Esophagus squamous epithelium (tissue), 5 donors: ENCODE measurements at regions not wholly inside any gene's neighbourhood (a gene's known extent, or its start where the extent isn't known, plus 50 kb on each side); places are given as distances from the start of the nearest gene placed in this dataset.

Source experiments
- DNase-seq: peaks from one replicate; lab custom pipeline; 2025; lab: John Stamatoyannopoulos, UW
- H3K27ac ChIP-seq, 4 donors: fragments of 200-600 bp; sonication (generic); one replicate each; pipeline ENCODE4 v1.5.1; 2016 to 2019; ENCODE audit warnings: mild to moderate bottlenecking in 1 of 4
- H3K27me3 ChIP-seq, 4 donors: fragments of 200-600 bp; sonication (generic); 1 replicate in 3 of 4; 2 replicates in 1 of 4; pipeline versions ENCODE4 v1.5.1 to v1.6.0; 2017 to 2021; ENCODE audit warnings: antibody characterized with exemption in 1 of 4
- H3K36me3 ChIP-seq, 3 donors: fragments of 200-600 bp; sonication (generic); one replicate each; pipeline ENCODE4 v1.5.1; 2016 to 2019
- H3K4me1 ChIP-seq, 3 donors: fragments of 200-600 bp; sonication (generic); one replicate each; pipeline ENCODE4 v1.5.1; 2017 to 2019
- H3K4me3 ChIP-seq, 4 donors: fragments of 200-600 bp; sonication (generic); 1 replicate in 3 of 4; 2 replicates in 1 of 4; pipeline ENCODE4 v1.5.1; 2016 to 2019; ENCODE audit warnings: mild to moderate bottlenecking in 2 of 4, moderate library complexity in 1 of 4
- H3K9me3 ChIP-seq, 3 donors: fragments of 200-600 bp; sonication (generic); one replicate each; pipeline ENCODE4 v1.5.1; 2016 to 2019
- CTCF ChIP-seq, 6 experiments: fragments of 450-650 bp in 4 of 6; fragments of 200-600 bp in 2 of 6; sonication (generic) in 2 of 6; IDR thresholded peaks; one replicate each; pipeline ENCODE4 v1.5.1; 2016 to 2019; ENCODE audit warnings: antibody characterized with exemption in 6 of 6, mild to moderate bottlenecking in 4 of 6, moderate library complexity in 4 of 6
- POLR2A ChIP-seq, 4 donors: fragments of 450-650 bp; IDR thresholded peaks; one replicate each; pipeline ENCODE4 v1.6.1; 2017; ENCODE audit warnings: antibody characterized with exemption in 4 of 4, mild to moderate bottlenecking in 4 of 4, moderate library complexity in 3 of 4
- WGBS, 2 donors: methylation state at CpG; one replicate each; pipeline ENCODE4 v1.1.5; 2018; 5-methylcytosine and 5-hydroxymethylcytosine counted together
- intact Hi-C: fragments of 100-400 bp; cut with DNase I; formaldehyde crosslinking; loops from one replicate; pipeline ENCODE4 v1.15.0; 2022
- donor health status: DM: yes; HTN: yes; CAD: no.

GRCh38 chr10:76784076-76784475 lies 853.5 kb downstream of the KCNMA1 start:
- Histone ChIP-seq H3K36me3 (no peaks in the 10 kb centered on the region), H3K9me3 (no peaks in the 10 kb centered on the region), H3K27me3 (no peaks in the 10 kb centered on the region), H3K27ac (no peak overlapping the region), H3K4me1 (no peaks in the 10 kb centered on the region), H3K4me3 (no peak overlapping the region)
- TF ChIP-seq CTCF (IDR thresholded peaks at IDR 0.05) = no peak
- TF ChIP-seq POLR2A (IDR thresholded peaks at IDR 0.05) = no peak
- intact Hi-C loops = no loop called here
- WGBS, 2 donors = 58 to 67% methylated on average over 1 of the region's 1 CpG
- DNase-seq = no peak

- 66 to 76% methylated on average over 6 of the region's 6 CpGs for WGBS, 2 donors
- H3K27ac ChIP-seq = no peak overlapping the region
Observed at GRCh38 chr10:76779796-76780301, 857.8 kb downstream of the KCNMA1 start.

DNA sequence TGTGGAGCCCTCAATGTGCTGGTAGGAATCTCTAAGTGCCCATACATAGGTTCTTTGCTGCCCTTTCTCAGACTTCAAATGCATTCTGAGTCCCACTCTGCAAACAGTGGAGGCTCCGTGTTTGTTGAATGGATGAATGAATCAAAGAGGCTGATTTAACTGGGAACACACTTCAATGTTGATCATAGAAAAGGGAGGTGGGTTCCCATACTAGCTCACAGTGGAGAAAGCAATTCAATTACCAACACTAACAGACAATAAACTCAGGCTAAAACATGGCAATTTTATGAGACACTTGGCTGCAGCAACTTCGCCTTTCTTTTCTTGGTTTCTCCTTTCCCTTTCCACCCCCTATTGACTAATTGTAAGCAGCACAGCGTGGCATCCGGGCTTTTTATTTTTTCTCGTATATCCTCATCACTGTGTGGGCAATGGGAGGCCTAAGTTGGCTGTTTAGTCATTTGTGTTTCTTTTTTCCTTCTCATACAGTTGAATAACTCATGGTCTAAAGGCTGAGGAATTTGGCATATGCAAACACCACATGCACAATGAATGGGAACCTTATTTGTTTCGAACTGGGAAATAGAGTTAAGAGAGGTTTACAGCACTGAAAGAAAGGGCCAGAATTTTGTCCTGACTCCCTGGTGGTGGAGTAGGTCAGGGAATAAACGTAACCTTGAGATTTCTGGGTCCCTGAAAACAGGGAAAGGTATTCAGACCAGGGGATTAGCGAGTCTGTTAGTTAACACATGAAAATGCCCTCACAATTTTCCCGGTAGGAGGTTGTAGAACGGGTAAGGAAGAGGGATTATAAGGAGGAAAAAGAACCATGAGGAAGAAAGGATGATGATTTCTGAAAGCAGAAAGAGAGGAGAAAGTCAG lies 858.5 kb downstream of the KCNMA1 start:
- Histone ChIP-seq H3K9me3 (no peaks in the 10 kb centered on the region), H3K27ac (no peak overlapping the region), H3K4me3 (no peak overlapping the region), H3K36me3 (no peaks in the 10 kb centered on the region), H3K4me1 (no peaks in the 10 kb centered on the region), H3K27me3 (no peaks in the 10 kb centered on the region)
- DNase-seq = no peak
- TF ChIP-seq CTCF (IDR thresholded peaks at IDR 0.05) (no peak), POLR2A (IDR thresholded peaks at IDR 0.05) (no peak)
- 37 to 46% methylated on average over 9 to 10 of the region's 10 CpGs for WGBS, 2 donors
- intact Hi-C loops = no loop called here

More at GRCh38 chr10:76779796-76780301, 857.8 kb downstream of the KCNMA1 start:
- DNase-seq = no peak
- intact Hi-C loops = no loop called here
- no peak overlapping the region for H3K4me3 ChIP-seq
- no peaks in the 10 kb centered on the region for H3K4me1 ChIP-seq
- H3K36me3 ChIP-seq = no peaks in the 10 kb centered on the region
- H3K9me3 ChIP-seq = no peaks in the 10 kb centered on the region
- no peaks in the 10 kb centered on the region for H3K27me3 ChIP-seq
- TF ChIP-seq CTCF (IDR thresholded peaks at IDR 0.05) = no peak
- no peak for TF ChIP-seq POLR2A (IDR thresholded peaks at IDR 0.05)

DNA sequence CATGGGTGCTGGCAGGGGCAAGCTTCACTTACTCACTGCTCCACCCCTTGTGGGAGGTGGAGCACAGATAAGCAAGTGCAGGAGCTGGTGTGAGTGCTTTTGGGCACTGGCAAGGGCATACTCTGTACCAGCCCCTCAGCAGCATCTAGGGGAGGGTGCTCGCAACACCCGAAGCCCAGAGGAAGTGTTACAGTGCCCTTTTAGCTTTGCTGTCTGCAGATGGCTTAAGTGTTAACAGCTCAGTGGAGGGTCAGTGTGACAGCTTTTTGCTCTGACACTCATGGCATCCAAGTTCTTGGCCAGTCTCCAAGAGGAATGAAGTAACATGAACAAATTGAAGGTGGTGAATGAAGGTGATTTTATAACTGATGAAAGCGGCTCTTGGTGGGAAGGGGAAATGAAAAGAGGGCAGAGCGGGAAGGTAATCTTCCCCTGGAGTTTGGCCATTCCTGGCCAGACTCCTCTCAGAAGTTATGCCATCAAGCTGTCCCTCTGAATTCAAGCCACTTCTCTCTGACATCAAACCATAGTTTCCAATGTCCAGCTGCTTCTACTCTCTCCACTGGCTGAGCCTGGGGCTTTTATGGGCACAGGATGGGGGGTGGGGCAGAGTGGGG lies 862.5 kb downstream of the KCNMA1 start:
- no peaks in the 10 kb centered on the region for H3K4me1 ChIP-seq
- no peak for TF ChIP-seq CTCF (IDR thresholded peaks at IDR 0.05)
- TF ChIP-seq POLR2A (IDR thresholded peaks at IDR 0.05) = no peak
- 88% methylated on average over 4 of the region's 4 CpGs for WGBS, 2 donors
- H3K4me3 ChIP-seq = no peak overlapping the region
- H3K9me3 ChIP-seq = no peaks in the 10 kb centered on the region
- H3K36me3 ChIP-seq = no peaks in the 10 kb centered on the region
- intact Hi-C loops = no loop called here
- no peak overlapping the region for H3K27ac ChIP-seq
- no peak for DNase-seq
- no peaks in the 10 kb centered on the region for H3K27me3 ChIP-seq

- DNase-seq = no peak
- TF ChIP-seq POLR2A (IDR thresholded peaks at IDR 0.05) = no peak
- TF ChIP-seq CTCF (IDR thresholded peaks at IDR 0.05) = no peak
- intact Hi-C loops = no loop called here
- Histone ChIP-seq H3K27ac (no peak overlapping the region), H3K9me3 (no peaks in the 10 kb centered on the region), H3K4me3 (no peak overlapping the region), H3K27me3 (no peaks in the 10 kb centered on the region), H3K36me3 (no peaks in the 10 kb centered on the region), H3K4me1 (no peaks in the 10 kb centered on the region)
Observed at GRCh38 chr10:76769582-76769981, 868.0 kb downstream of the KCNMA1 start.
